Thoracic aorta (tissue), 2 donors: ENCODE measurements at regions not wholly inside any gene's neighbourhood (a gene's known extent, or its start where the extent isn't known, plus 50 kb on each side); places are given as distances from the start of the nearest gene placed in this dataset.

ENCODE experiments used
- ATAC-seq: fragments of 150-250 bp; one replicate; pipeline ENCODE4 v1.8.0; 2017; ENCODE audit warnings: low read depth; ENCODE audit not compliant: insufficient number of reproducible peaks, low FRiP score
- DNase-seq: peaks from one replicate; pipeline ENCODE4 v3.0.0-alpha.2; 2020; ENCODE audit warnings: low spot score
- H3K27ac ChIP-seq, 2 donors: fragments of 200-600 bp; sonication (generic); 1 replicate in 1 of 2; 2 replicates in 1 of 2; pipeline ENCODE4 v1.5.1; 2016; ENCODE audit warnings: mild to moderate bottlenecking in 2 of 2, moderate library complexity in 2 of 2
- H3K27me3 ChIP-seq: fragments of 200-600 bp; sonication (generic); replicated peaks from 2 replicates; pipeline ENCODE4 v1.6.0; 2016; ENCODE audit warnings: mild to moderate bottlenecking; ENCODE audit not compliant: insufficient read depth
- H3K36me3 ChIP-seq: fragments of 200-600 bp; sonication (generic); one replicate; pipeline ENCODE4 v1.5.1; 2016
- H3K4me1 ChIP-seq, 2 donors: fragments of 200-600 bp; sonication (generic); 1 replicate in 1 of 2; 2 replicates in 1 of 2; pipeline versions ENCODE4 v1.5.1 to v1.6.0; 2016; ENCODE audit warnings: low read depth in 2 of 2, mild to moderate bottlenecking in 1 of 2; ENCODE audit not compliant: control insufficient read depth in 1 of 2
- H3K4me3 ChIP-seq: fragments of 200-600 bp; sonication (generic); 2 replicates; pipeline ENCODE4 v1.5.1; 2016; ENCODE audit warnings: mild to moderate bottlenecking
- H3K9me3 ChIP-seq: fragments of 200-600 bp; sonication (generic); 2 replicates; pipeline ENCODE4 v1.5.1; 2016
- CTCF ChIP-seq: fragments of 200-600 bp; sonication (generic); IDR thresholded peaks from one replicate; pipeline ENCODE4 v1.5.1; 2019; ENCODE audit warnings: antibody characterized with exemption

GRCh38 chr9:96040591-96041461, 165.3 kb downstream of the ERCC6L2 start:
- Histone ChIP-seq H3K4me1 (no peaks in the 10 kb centered on the region), H3K27me3 (no peaks in the 10 kb centered on the region), H3K36me3 (no peaks in the 10 kb centered on the region), H3K4me3 (no peak overlapping the region), H3K9me3 (peaks cover 10% of the 10 kb centered on the region), H3K27ac (no peak overlapping the region)
- no peak for DNase-seq
- no peak for ATAC-seq
- TF ChIP-seq CTCF, result no peak

DNA sequence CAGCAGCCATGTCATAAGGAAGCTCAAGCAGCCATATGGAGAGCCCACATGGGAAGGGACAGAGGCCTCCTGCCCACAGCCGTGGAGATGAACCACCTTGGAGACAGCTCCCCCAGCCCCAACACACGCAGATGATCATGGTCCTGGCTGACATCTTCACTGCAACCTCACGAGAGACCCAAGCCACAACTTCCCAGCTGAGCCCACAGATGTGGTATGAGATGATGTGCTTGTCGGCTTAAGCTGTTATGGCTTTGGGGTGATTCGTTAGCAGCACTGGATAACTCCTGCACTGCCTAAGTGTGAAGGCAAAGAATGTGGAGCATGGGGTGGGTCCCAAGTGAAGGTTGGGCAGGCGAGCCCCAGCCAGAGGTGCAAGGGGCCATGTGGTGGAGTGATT, 163.4 kb downstream of the ERCC6L2 start:
- TF ChIP-seq CTCF, result no peak
- ATAC-seq, result no peak

GRCh38 chr9:96038271-96038670, 162.8 kb downstream of the ERCC6L2 start:
- TF ChIP-seq CTCF, result no peak
- no peaks in the 10 kb centered on the region for H3K4me1 ChIP-seq
- H3K9me3 ChIP-seq, result peaks cover 10% of the 10 kb centered on the region
- H3K4me3 ChIP-seq, result no peak overlapping the region
- no peaks in the 10 kb centered on the region for H3K36me3 ChIP-seq
- no peak for ATAC-seq
- no peaks in the 10 kb centered on the region for H3K27me3 ChIP-seq
- no peak for DNase-seq
- no peak overlapping the region for H3K27ac ChIP-seq

More for the DNA sequence above, 163.4 kb downstream of the ERCC6L2 start:
- no peak overlapping the region for H3K27ac ChIP-seq
- no peak overlapping the region for H3K4me3 ChIP-seq
- H3K36me3 ChIP-seq, result no peaks in the 10 kb centered on the region
- DNase-seq, result no peak
- peaks cover 10% of the 10 kb centered on the region for H3K9me3 ChIP-seq
- no peaks in the 10 kb centered on the region for H3K27me3 ChIP-seq
- no peaks in the 10 kb centered on the region for H3K4me1 ChIP-seq

GRCh38 chr9:96034553-96035122, 159.1 kb downstream of the ERCC6L2 start:
- no peak for TF ChIP-seq CTCF
- no peak overlapping the region for H3K27ac ChIP-seq
- DNase-seq (no peak), ATAC-seq (no peak)
- H3K4me3 ChIP-seq, result no peak overlapping the region
- no peaks in the 10 kb centered on the region for H3K27me3 ChIP-seq
- H3K9me3 ChIP-seq, result peaks cover 10% of the 10 kb centered on the region
- peaks cover 10 to 29% of the 10 kb centered on the region in 2 donors for H3K4me1 ChIP-seq
- no peaks in the 10 kb centered on the region for H3K36me3 ChIP-seq

DNA sequence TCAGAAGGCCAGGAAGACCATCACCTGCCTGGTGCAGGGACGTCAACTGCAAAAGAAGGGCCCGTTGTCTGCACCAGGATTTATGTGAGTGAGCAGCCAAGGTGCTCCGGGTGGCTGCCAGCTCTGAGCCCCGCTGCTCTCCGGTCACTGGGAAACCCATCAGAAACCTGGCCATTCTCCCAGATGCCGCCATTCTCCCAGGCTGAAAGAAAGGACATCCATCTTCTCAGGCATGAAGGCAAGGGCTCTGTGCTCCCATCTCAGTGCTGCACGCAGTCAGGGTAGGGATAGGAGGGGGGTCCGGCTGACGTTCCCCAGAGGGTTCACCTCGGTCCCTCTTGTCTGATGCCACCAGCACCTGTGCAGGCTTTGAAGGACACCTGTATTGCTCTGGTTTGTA, 158.4 kb downstream of the ERCC6L2 start:
- peaks cover 7% of the 10 kb centered on the region for H3K9me3 ChIP-seq
- H3K4me3 ChIP-seq, result no peak overlapping the region
- no peak for ATAC-seq
- H3K27ac ChIP-seq, result no peak overlapping the region
- H3K27me3 ChIP-seq, result no peaks in the 10 kb centered on the region
- TF ChIP-seq CTCF, result no peak
- H3K36me3 ChIP-seq, result no peaks in the 10 kb centered on the region
- H3K4me1 ChIP-seq, result peaks cover 10 to 30% of the 10 kb centered on the region in 2 donors
- no peak for DNase-seq
